Esophagus muscularis mucosa (tissue), 4 donors: ENCODE measurements at regions not wholly inside any gene's neighbourhood (a gene's known extent, or its start where the extent isn't known, plus 50 kb on each side); places are given as distances from the start of the nearest gene placed in this dataset.
"Not testable (repeated sequence)": the region's sequence is repeated elsewhere in the genome, so short reads cannot be mapped to it uniquely, and the experiment has no call there.

Experiments
- DNase-seq: peaks from one replicate; pipeline ENCODE4 v3.0.0-alpha.2; 2017; ENCODE audit errors: extremely low spot score
- H3K27ac ChIP-seq, 4 donors: fragments of 200-600 bp; sonication (generic); replicated peaks in 1 of 4; 1 replicate in 3 of 4; 2 replicates in 1 of 4; pipeline ENCODE4 v1.5.1; 2016 to 2019; ENCODE audit warnings: mild to moderate bottlenecking in 1 of 4
- H3K27me3 ChIP-seq, 4 donors: fragments of 200-600 bp; sonication (generic); one replicate each; pipeline versions ENCODE4 v1.5.1 to v1.6.0; 2016 to 2019
- H3K36me3 ChIP-seq, 4 donors: fragments of 200-600 bp; sonication (generic); one replicate each; pipeline ENCODE4 v1.5.1; 2016 to 2019
- H3K4me1 ChIP-seq, 4 donors: fragments of 200-600 bp; sonication (generic); one replicate each; pipeline ENCODE4 v1.5.1; 2016 to 2019
- H3K4me3 ChIP-seq, 4 donors: fragments of 200-600 bp; sonication (generic); 1 replicate in 2 of 4; 2 replicates in 2 of 4; pipeline ENCODE4 v1.5.1; 2016 to 2019; ENCODE audit warnings: mild to moderate bottlenecking in 4 of 4, moderate library complexity in 1 of 4
- H3K9me3 ChIP-seq, 4 donors: fragments of 200-600 bp; sonication (generic); 1 replicate in 3 of 4; 2 replicates in 1 of 4; pipeline ENCODE4 v1.5.1; 2016 to 2019
- CTCF ChIP-seq, 3 experiments: fragments of 200-600 bp in 2 of 3; fragments of 450-650 bp in 1 of 3; sonication (generic) in 2 of 3; IDR thresholded peaks; one replicate each; pipeline ENCODE4 v1.5.1; 2017 to 2019; ENCODE audit warnings: antibody characterized with exemption in 3 of 3, mild to moderate bottlenecking in 2 of 3, moderate library complexity in 1 of 3
- EP300 ChIP-seq: sonication (generic); formaldehyde crosslinking; IDR thresholded peaks from one replicate; pipeline ENCODE4 v1.6.1; 2017; ENCODE audit warnings: antibody characterized with exemption
- POLR2A ChIP-seq: fragments of 450-650 bp; IDR thresholded peaks from one replicate; pipeline ENCODE4 v1.6.1; 2017; ENCODE audit warnings: antibody characterized with exemption, moderate library complexity, mild to moderate bottlenecking, low read depth
- POLR2AphosphoS5 ChIP-seq, 2 donors: sonication (generic); formaldehyde crosslinking; IDR thresholded peaks; one replicate each; pipeline ENCODE4 v1.6.1; 2017; ENCODE audit warnings: antibody characterized with exemption in 2 of 2
- WGBS: methylation state at CpG from one replicate; pipeline ENCODE4 v1.1.5; 2018; 5-methylcytosine and 5-hydroxymethylcytosine counted together
- intact Hi-C: fragments of 100-400 bp; cut with DNase I; formaldehyde crosslinking; loops from one replicate; pipeline ENCODE4 v1.15.1; 2023

- intact Hi-C loops, result no loop called here
- no peak overlapping the region for H3K27ac ChIP-seq
- no peaks in the 10 kb centered on the region for H3K36me3 ChIP-seq
- H3K4me3 ChIP-seq, result no peak overlapping the region
- 66% methylated on average over 9 of the region's 9 CpGs for WGBS
- H3K4me1 ChIP-seq, result peaks cover 0 to 6% (median 2%) of the 10 kb centered on the region in 4 donors
- peaks cover 0 to 60% (median 1%) of the 10 kb centered on the region in 4 donors for H3K27me3 ChIP-seq
- no peaks in the 10 kb centered on the region for H3K9me3 ChIP-seq
- DNase-seq, result no peak
- TF ChIP-seq POLR2A (no peak), POLR2AphosphoS5 (IDR thresholded peaks at IDR 0.05) (no peak), EP300 (no peak), CTCF (IDR thresholded peaks at IDR 0.05) (no peak)
Observed at GRCh38 chr22:49658902-49659280, 168.8 kb downstream of the BRD1 start.

- intact Hi-C loops, result no loop called here
Observed at GRCh38 chr22:49657974-49658590, 169.6 kb downstream of the BRD1 start.

GRCh38 chr22:49657275-49657973 lies 170.2 kb downstream of the BRD1 start:
- Histone ChIP-seq H3K4me1 (peaks cover 0 to 6% (median 2%) of the 10 kb centered on the region in 4 donors), H3K36me3 (no peaks in the 10 kb centered on the region), H3K4me3 (peak overlapping the region; percentile 44 to 63 (median 50)), H3K27ac (peak overlapping the region; percentile 62 to 72 (median 66)), H3K9me3 (no peaks in the 10 kb centered on the region), H3K27me3 (peaks cover 0 to 55% (median 1%) of the 10 kb centered on the region in 4 donors)
- intact Hi-C loops, result no loop called here
- TF ChIP-seq POLR2AphosphoS5 (IDR thresholded peaks at IDR 0.05), result peak; percentile 50 to 69
- TF ChIP-seq EP300, result no peak
- no peak for TF ChIP-seq CTCF (IDR thresholded peaks at IDR 0.05)
- no peak for DNase-seq
- WGBS, result 63% methylated on average over 23 of the region's 24 CpGs

More at GRCh38 chr22:49657974-49658590, 169.6 kb downstream of the BRD1 start:
- H3K27ac ChIP-seq, result peak overlapping the region; percentile 62 to 72 (median 64)
- peaks cover 0 to 6% (median 2%) of the 10 kb centered on the region in 4 donors for H3K4me1 ChIP-seq
- H3K27me3 ChIP-seq, result peaks cover 0 to 54% (median 1%) of the 10 kb centered on the region in 4 donors
- no peak for TF ChIP-seq EP300
- TF ChIP-seq POLR2A, result no peak
- TF ChIP-seq POLR2AphosphoS5 (IDR thresholded peaks at IDR 0.05), result no peak
- no peak for TF ChIP-seq CTCF (IDR thresholded peaks at IDR 0.05)
- no peak for DNase-seq
- no peaks in the 10 kb centered on the region for H3K36me3 ChIP-seq
- WGBS, result 76% methylated on average over 11 of the region's 12 CpGs
- no peaks in the 10 kb centered on the region for H3K9me3 ChIP-seq
- peak overlapping the region in 3 of 4 donors; percentile 27 to 50 (median 44) for H3K4me3 ChIP-seq

GRCh38 chr22:49656883-49657274 lies 170.8 kb downstream of the BRD1 start:
- Histone ChIP-seq H3K27me3 (peaks cover 0 to 56% (median 1%) of the 10 kb centered on the region in 4 donors), H3K27ac (peak overlapping the region; percentile 39 to 68 (median 51)), H3K4me3 (peak overlapping the region; percentile 44 to 63 (median 50))
- WGBS, result 83% methylated on average over 19 of the region's 19 CpGs
- intact Hi-C loops, H3K9me3 ChIP-seq, H3K4me1 ChIP-seq, DNase-seq, H3K36me3 ChIP-seq: not testable (repeated sequence)

- peaks cover 0 to 6% (median 2%) of the 10 kb centered on the region in 4 donors for H3K4me1 ChIP-seq
- intact Hi-C loops, result no loop called here
- no peak for TF ChIP-seq POLR2AphosphoS5 (IDR thresholded peaks at IDR 0.05)
- no peak for TF ChIP-seq CTCF (IDR thresholded peaks at IDR 0.05)
- TF ChIP-seq POLR2A, result no peak
- no peak for TF ChIP-seq EP300
- DNase-seq, result no peak
- no peaks in the 10 kb centered on the region for H3K9me3 ChIP-seq
- peaks cover 0 to 57% (median 1%) of the 10 kb centered on the region in 4 donors for H3K27me3 ChIP-seq
- H3K4me3 ChIP-seq, result peak overlapping the region; percentile 44 to 63 (median 50)
- no peaks in the 10 kb centered on the region for H3K36me3 ChIP-seq
- 91% methylated on average over 16 of the region's 25 CpGs for WGBS
- peak overlapping the region in 3 of 4 donors; percentile 39 to 68 (median 57) for H3K27ac ChIP-seq
Observed at GRCh38 chr22:49656291-49656851, 171.3 kb downstream of the BRD1 start.
